ENCODE measurements at regions not wholly inside any gene's neighbourhood (a gene's known extent, or its start where the extent isn't known, plus 50 kb on each side); places are given as distances from the start of the nearest gene placed in this dataset.

DNA sequence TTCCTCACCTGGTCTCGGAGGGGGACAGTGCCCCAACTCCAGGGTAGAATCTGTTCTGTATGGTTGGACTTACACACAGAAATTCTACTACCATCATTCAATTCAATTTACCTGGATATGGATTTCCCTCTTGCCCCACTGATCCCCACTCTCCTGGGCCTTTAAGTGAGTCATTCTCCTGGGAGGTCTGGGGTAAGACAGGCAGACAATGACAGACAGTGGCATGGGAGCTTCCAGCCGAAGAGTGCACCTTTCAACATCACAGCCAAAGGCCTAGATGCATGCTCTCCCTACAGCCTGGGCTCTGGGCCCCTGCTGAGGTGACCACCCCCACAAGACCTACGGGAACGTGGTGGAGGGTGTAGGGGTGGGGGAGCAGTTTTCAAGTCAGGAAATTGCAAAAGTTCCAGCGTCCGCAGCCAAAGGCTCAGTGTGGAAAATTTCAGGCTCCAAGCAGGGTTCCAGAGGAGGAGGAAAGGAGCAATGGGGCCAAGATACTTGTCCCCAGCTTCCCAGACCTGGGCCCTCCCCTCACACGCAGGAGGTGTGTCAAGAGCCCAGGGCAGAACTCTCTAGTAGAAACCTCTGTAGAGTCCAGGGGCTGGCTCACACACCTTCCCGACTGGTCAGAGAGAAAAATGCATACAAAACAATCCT lies 296.4 kb downstream of the CYP26B1 start:
- TF ChIP-seq EZH2phosphoT487 (IDR thresholded peaks at IDR 0.05; ENCODE audit: insufficient read depth, low read depth) (no peak), EZH2 (IDR thresholded peaks at IDR 0.05; ENCODE audit: insufficient read depth, poor library complexity, severe bottlenecking) (no peak)

All from GM23248 (cell line).